Naive thymus-derived CD4-positive, alpha-beta T cell (primary cell): ENCODE measurements at regions not wholly inside any gene's neighbourhood (a gene's known extent, or its start where the extent isn't known, plus 50 kb on each side); places are given as distances from the start of the nearest gene placed in this dataset.

Experiments
- ATAC-seq: fragments of 150-1000 bp; cut with Tn5 transposase; 2 replicates; pipeline ENCODE4 v1.10.0; 2021; ENCODE audit warnings: mild to moderate bottlenecking, moderate library complexity
- CTCF ChIA-PET: fragments of 350-600 bp; sonication (Branson Sonifier 250); formaldehyde crosslinking; loops from one replicate; lab custom pipeline; 2021; ENCODE audit warnings: antibody characterized with exemption; lab: Charles Lee
- POLR2A ChIA-PET: fragments of 350-600 bp; sonication (Branson Sonifier 250); formaldehyde crosslinking; loops from one replicate; lab custom pipeline; 2021; ENCODE audit warnings: antibody characterized with exemption, inconsistent platforms; lab: Charles Lee
- DNase-seq, 9 donors: peaks; one replicate each; pipeline versions ENCODE4 v3.0.0 to v3.0.0-alpha.2; 2020 to 2022; ENCODE audit warnings: mixed read lengths in 1 of 9
- H3K27ac ChIP-seq: one replicate; pipeline ENCODE4 v1.7.0; 2013; ENCODE audit warnings: mild to moderate bottlenecking, low read depth, low read length, moderate library complexity
- H3K27me3 ChIP-seq, 2 donors: one replicate each; pipeline ENCODE4 v1.7.0; 2013; ENCODE audit warnings: low read length in 2 of 2, mild to moderate bottlenecking in 2 of 2, moderate library complexity in 2 of 2; ENCODE audit not compliant: control insufficient read depth in 2 of 2, insufficient read depth in 2 of 2
- H3K36me3 ChIP-seq, 3 experiments: 1 replicate in 2 of 3; 2 replicates in 1 of 3; pipeline ENCODE4 v1.7.0; 2013; ENCODE audit warnings: low read length in 3 of 3, mild to moderate bottlenecking in 3 of 3, moderate library complexity in 1 of 3; ENCODE audit not compliant: insufficient read depth in 3 of 3, control insufficient read depth in 2 of 3
- H3K4me1 ChIP-seq, 2 donors: one replicate each; pipeline ENCODE4 v1.7.0; 2013; ENCODE audit warnings: low read length in 2 of 2, mild to moderate bottlenecking in 2 of 2, moderate library complexity in 1 of 2; ENCODE audit not compliant: control insufficient read depth in 2 of 2, insufficient read depth in 2 of 2
- H3K4me3 ChIP-seq: 2 replicates; pipeline ENCODE4 v1.7.0; 2013; ENCODE audit warnings: mild to moderate bottlenecking, low read length
- H3K9me3 ChIP-seq, 3 experiments: 1 replicate in 2 of 3; 2 replicates in 1 of 3; pipeline ENCODE4 v1.7.0; 2013; ENCODE audit warnings: low read length in 3 of 3; ENCODE audit not compliant: control insufficient read depth in 2 of 3
- H3K27ac Mint-ChIP-seq, 9 donors: one replicate each; pipeline ENCODE4 v1.8.0; 2020 to 2022; ENCODE audit warnings: mixed read lengths in 9 of 9, mild to moderate bottlenecking in 8 of 9, moderate library complexity in 5 of 9, inconsistent platforms in 2 of 9
- H3K27me3 Mint-ChIP-seq, 5 donors: one replicate each; pipeline ENCODE4 v1.8.0; 2021 to 2022; ENCODE audit warnings: mixed read lengths in 5 of 5, mild to moderate bottlenecking in 1 of 5
- H3K36me3 Mint-ChIP-seq, 5 donors: one replicate each; pipeline ENCODE4 v1.8.0; 2020 to 2022; ENCODE audit warnings: mixed read lengths in 5 of 5, mild to moderate bottlenecking in 3 of 5, inconsistent platforms in 1 of 5
- H3K4me1 Mint-ChIP-seq, 7 donors: one replicate each; pipeline ENCODE4 v1.8.0; 2020 to 2022; ENCODE audit warnings: mixed read lengths in 7 of 7, mild to moderate bottlenecking in 3 of 7, inconsistent platforms in 1 of 7
- H3K4me3 Mint-ChIP-seq, 10 donors: one replicate each; pipeline ENCODE4 v1.8.0; 2020 to 2022; ENCODE audit warnings: mild to moderate bottlenecking in 10 of 10, mixed read lengths in 10 of 10, moderate library complexity in 6 of 10, inconsistent platforms in 2 of 10
- H3K9me3 Mint-ChIP-seq, 11 donors: one replicate each; pipeline ENCODE4 v1.8.0; 2020 to 2022; ENCODE audit warnings: mixed read lengths in 11 of 11, mild to moderate bottlenecking in 4 of 11, inconsistent platforms in 1 of 11, moderate library complexity in 1 of 11
- intact Hi-C, 2 donors: fragments of 100-400 bp; cut with micrococcal nuclease; formaldehyde crosslinking; loops; one replicate each; pipeline ENCODE4 v1.15.1; 2023

DNA sequence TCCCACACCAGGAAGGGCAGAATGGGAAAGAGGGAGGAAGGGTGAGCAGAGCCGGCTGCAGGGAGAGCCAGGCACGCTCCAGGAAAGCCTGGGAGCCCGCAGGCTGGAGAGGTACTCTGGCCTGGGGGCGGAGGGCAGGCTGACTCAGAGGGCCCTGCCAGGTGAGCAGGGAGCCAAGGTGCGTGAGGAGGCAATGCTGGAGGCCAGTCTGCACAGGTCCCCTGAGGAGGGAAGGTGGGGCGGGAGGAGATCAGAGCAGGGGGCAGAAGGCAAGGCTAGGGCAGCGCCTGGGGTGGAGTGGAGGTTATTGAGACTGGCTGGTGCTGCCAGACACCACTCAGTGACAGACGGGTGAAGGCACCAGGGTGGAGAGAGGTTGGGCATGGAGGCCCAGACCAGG is 385.0 kb downstream of the BCL11B start:
- ChIA-PET CTCF (no interaction called here), POLR2A (no interaction called here)
- Histone ChIP-seq H3K27ac (no peak overlapping the region), H3K36me3 (no peaks in the 10 kb centered on the region), H3K9me3 (no peaks in the 10 kb centered on the region), H3K4me3 (no peak overlapping the region), H3K4me1 (peaks cover 0 to 6% of the 10 kb centered on the region in 2 donors), H3K27me3 (no peaks in the 10 kb centered on the region)
- Mint-ChIP-seq H3K9me3 (peaks cover 0 to 13% (median 3%) of the 10 kb centered on the region in 11 donors), H3K36me3 (peaks cover 0 to 9% (median 5%) of the 10 kb centered on the region in 5 donors), H3K4me3 (no peak overlapping the region), H3K4me1 (peaks cover 0 to 24% (median 17%) of the 10 kb centered on the region in 7 donors), H3K27ac (peak overlapping the region in 2 of 9 donors; percentile 2 to 21), H3K27me3 (no peaks in the 10 kb centered on the region)
- no peak for DNase-seq
- no peak for ATAC-seq
- intact Hi-C loops, result no loop called here

DNA sequence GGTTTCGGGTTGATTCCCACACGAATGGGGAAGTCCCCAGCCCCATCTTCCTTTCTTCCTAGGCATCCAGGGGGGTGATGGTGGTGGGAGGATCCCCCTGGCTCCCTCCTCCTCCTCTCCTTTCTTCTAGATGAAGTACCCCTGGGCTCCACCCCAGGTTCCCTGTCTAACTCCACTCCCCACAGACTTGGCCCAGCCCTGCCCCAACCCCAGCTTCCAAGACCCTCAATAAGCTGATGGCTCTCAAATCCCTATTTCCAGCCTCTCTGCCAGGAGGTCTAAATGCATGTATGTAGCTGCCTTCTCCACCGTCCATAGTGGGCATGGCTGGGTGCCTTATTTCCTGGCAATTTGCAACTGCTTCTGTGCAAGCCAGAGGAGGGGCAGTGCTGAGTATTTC is 383.7 kb downstream of the BCL11B start:
- Mint-ChIP-seq H3K36me3 (peaks cover 0 to 9% (median 5%) of the 10 kb centered on the region in 5 donors), H3K4me1 (peaks cover 0 to 24% (median 17%) of the 10 kb centered on the region in 7 donors), H3K9me3 (peaks cover 0 to 15% (median 3%) of the 10 kb centered on the region in 11 donors), H3K27ac (peak overlapping the region in 4 of 9 donors; percentile 20 to 66 (median 31)), H3K27me3 (no peaks in the 10 kb centered on the region), H3K4me3 (peak overlapping the region in 1 of 10 donors; percentile 11)
- intact Hi-C loops, result no loop called here
- H3K9me3 ChIP-seq, result no peaks in the 10 kb centered on the region
- ATAC-seq, result no peak
- ChIA-PET CTCF (no interaction called here), POLR2A (no interaction called here)
- no peak overlapping the region for H3K27ac ChIP-seq
- no peaks in the 10 kb centered on the region for H3K27me3 ChIP-seq
- H3K4me1 ChIP-seq, result peaks cover 0 to 6% of the 10 kb centered on the region in 2 donors
- DNase-seq, result no peak
- H3K4me3 ChIP-seq, result no peak overlapping the region
- H3K36me3 ChIP-seq, result no peaks in the 10 kb centered on the region

DNA sequence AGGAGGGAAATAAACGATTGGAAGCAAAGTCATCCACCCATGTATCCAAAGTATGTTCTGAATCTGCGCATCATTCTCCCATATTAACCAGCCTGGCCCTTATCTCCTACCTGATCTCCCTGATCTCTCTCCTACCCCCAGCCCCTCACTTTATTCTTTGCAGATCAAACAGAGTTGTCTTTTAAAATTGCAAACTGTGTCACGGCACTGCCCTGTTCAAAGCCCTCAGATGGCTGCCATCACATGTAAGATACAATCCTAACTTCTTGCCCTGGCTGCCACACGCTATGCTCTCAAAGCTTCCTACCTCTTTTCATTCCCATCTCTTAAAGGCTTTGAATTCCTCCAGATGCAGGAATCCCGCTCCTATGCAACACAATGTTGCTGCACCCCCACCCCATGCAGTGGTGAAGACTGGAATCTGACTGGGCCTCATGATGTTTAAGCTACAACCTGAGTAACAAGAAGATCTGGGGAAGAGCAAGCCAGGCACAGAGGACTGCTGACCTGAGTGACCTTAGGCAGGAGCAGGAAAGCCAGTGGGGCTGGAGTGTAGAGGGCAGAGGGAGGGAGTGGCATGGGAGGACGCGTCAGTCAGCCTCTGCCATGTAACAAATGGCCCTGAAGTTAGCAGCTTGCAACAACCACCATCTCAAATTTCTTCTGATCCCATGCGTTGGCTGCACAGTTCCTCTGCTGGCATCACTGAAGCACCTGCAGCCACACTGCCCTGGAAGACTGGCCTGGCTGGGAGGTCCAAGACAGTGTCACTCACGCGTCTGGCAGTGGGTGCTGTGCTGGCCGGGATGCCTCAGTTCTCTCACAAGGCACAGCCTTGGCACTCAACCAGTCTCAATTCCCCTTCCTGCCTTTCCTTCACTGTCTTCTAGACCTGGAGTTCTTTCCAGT is 382.8 kb downstream of the BCL11B start:
- ChIA-PET CTCF (no interaction called here), POLR2A (interaction anchor here (0.6 to 0.9 kb wide), 2 partner anchors 42 to 1085 kb away, joined by 3 read pairs; no protein-coding TSS in a partner anchor)
- H3K4me3 Mint-ChIP-seq, result peak overlapping the region in 4 of 10 donors; percentile 11 to 56 (median 14)
- peaks cover 0 to 24% (median 17%) of the 10 kb centered on the region in 7 donors for H3K4me1 Mint-ChIP-seq
- intact Hi-C loops, result no loop called here
- no peaks in the 10 kb centered on the region for H3K9me3 ChIP-seq
- H3K27ac Mint-ChIP-seq, result peak overlapping the region in 3 of 9 donors; percentile 20 to 60 (median 32)
- no peaks in the 10 kb centered on the region for H3K36me3 ChIP-seq
- peaks cover 0 to 6% of the 10 kb centered on the region in 2 donors for H3K4me1 ChIP-seq
- H3K36me3 Mint-ChIP-seq, result peaks cover 0 to 9% (median 5%) of the 10 kb centered on the region in 5 donors
- H3K9me3 Mint-ChIP-seq, result peaks cover 0 to 12% (median 2%) of the 10 kb centered on the region in 11 donors
- no peaks in the 10 kb centered on the region for H3K27me3 Mint-ChIP-seq
- H3K27ac ChIP-seq, result no peak overlapping the region
- DNase-seq (no peak), ATAC-seq (no peak)
- H3K27me3 ChIP-seq, result no peaks in the 10 kb centered on the region
- no peak overlapping the region for H3K4me3 ChIP-seq

DNA sequence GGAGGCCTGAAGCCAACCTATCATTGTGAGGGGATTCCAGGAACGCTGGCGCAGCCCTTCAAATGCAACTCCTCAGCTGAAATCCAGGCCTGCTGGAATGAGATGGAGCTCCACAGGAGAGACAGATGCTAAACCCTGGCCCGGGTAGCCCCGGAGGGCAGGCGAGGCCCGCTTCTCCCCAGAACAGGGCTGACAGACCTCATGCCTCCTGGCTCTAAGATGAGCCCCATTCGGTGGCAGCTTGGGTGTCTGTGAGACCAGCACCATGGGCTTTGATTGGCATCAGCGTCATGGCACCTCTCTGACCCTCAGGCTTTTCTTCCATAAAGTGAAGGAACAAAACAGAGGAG is 382.2 kb downstream of the BCL11B start:
- ATAC-seq (no peak), DNase-seq (no peak)
- H3K27ac Mint-ChIP-seq, result no peak overlapping the region
- no peak overlapping the region for H3K27ac ChIP-seq
- peaks cover 0 to 9% (median 5%) of the 10 kb centered on the region in 5 donors for H3K36me3 Mint-ChIP-seq
- intact Hi-C loops, result no loop called here
- no peaks in the 10 kb centered on the region for H3K27me3 Mint-ChIP-seq
- H3K4me1 ChIP-seq, result peaks cover 0 to 6% of the 10 kb centered on the region in 2 donors
- H3K4me3 Mint-ChIP-seq, result no peak overlapping the region
- no peaks in the 10 kb centered on the region for H3K27me3 ChIP-seq
- POLR2A ChIA-PET, result no interaction called here
- H3K9me3 ChIP-seq, result no peaks in the 10 kb centered on the region
- H3K9me3 Mint-ChIP-seq, result peaks cover 0 to 11% (median 2%) of the 10 kb centered on the region in 11 donors
- CTCF ChIA-PET, result no interaction called here
- no peak overlapping the region for H3K4me3 ChIP-seq
- peaks cover 0 to 24% (median 17%) of the 10 kb centered on the region in 7 donors for H3K4me1 Mint-ChIP-seq
- no peaks in the 10 kb centered on the region for H3K36me3 ChIP-seq

DNA sequence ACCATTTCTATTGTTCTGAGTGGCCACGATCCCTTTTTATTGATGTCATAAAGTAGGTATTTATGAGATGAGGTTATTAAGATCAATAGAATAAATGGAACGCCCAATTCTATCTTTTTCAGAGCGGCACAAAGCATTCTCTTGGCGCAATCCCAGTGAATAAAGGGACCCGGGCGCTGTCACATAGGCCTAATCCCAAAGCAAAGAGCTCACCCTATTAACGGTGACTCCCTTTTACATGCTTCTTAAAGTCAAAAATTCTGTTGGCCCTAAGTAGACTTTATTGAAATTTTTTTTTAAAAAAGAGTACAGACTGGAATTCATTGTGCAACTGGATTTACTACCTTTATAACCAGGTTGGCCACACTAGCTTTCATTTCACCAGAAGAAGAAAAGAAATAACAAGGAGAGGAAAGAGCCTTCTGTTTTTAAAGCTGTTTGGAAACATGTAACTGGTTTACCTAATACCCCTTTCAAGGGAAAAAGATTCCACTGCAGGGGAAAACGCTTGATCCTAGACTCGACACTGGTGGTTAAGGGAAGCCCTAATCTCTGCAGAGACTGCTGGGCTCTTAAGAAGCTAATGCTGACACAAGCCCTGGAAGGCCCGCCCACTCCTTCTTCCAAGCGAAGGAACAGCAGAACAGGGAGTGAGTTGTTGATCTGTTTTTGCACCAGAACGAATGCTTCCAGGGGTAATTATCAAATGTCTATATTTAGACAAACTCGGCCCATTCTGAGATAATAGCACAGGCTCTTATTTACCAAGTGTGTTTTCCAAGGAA is 381.2 kb downstream of the BCL11B start:
- no peak for ATAC-seq
- intact Hi-C loops, result no loop called here
- Histone ChIP-seq H3K27ac (no peak overlapping the region), H3K27me3 (no peaks in the 10 kb centered on the region), H3K4me1 (peaks cover 0 to 6% of the 10 kb centered on the region in 2 donors), H3K9me3 (no peaks in the 10 kb centered on the region), H3K36me3 (no peaks in the 10 kb centered on the region), H3K4me3 (no peak overlapping the region)
- ChIA-PET CTCF (no interaction called here), POLR2A (no interaction called here)
- H3K27ac Mint-ChIP-seq, result no peak overlapping the region
- H3K4me3 Mint-ChIP-seq, result no peak overlapping the region
- DNase-seq, result no peak
- H3K4me1 Mint-ChIP-seq, result peaks cover 0 to 24% (median 17%) of the 10 kb centered on the region in 7 donors
- peaks cover 0 to 9% (median 4%) of the 10 kb centered on the region in 5 donors for H3K36me3 Mint-ChIP-seq
- no peaks in the 10 kb centered on the region for H3K27me3 Mint-ChIP-seq
- peaks cover 0 to 6% (median 0%) of the 10 kb centered on the region in 11 donors for H3K9me3 Mint-ChIP-seq

DNA sequence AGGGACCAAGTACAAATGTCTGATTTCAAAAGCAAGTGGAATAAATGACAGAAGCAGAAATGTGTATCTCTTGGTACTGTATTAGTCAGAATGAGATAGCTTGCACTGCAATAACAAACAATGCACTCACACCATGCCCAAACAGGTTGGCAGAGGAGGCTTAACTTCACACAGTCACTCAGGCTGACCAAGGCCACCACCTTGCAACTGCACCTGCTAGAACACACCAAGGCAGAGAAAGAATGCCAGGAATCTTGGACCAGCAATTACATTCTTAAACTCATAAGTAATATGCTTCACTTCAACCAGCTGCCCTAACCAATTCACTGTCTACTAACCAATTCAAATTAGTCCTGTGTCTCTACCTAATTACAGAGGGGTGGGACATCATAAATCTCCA is 378.3 kb downstream of the BCL11B start:
- ChIA-PET POLR2A (no interaction called here), CTCF (no interaction called here)
- ATAC-seq, result no peak
- H3K9me3 Mint-ChIP-seq, result peaks cover 0 to 8% (median 0%) of the 10 kb centered on the region in 11 donors
- Histone ChIP-seq H3K27ac (no peak overlapping the region), H3K4me1 (peaks cover 0 to 4% of the 10 kb centered on the region in 2 donors), H3K4me3 (no peak overlapping the region), H3K36me3 (no peaks in the 10 kb centered on the region), H3K27me3 (no peaks in the 10 kb centered on the region), H3K9me3 (no peaks in the 10 kb centered on the region)
- H3K27ac Mint-ChIP-seq, result peak overlapping the region in 1 of 9 donors; percentile 82
- H3K4me1 Mint-ChIP-seq, result peaks cover 0 to 12% (median 8%) of the 10 kb centered on the region in 7 donors
- H3K27me3 Mint-ChIP-seq, result no peaks in the 10 kb centered on the region
- peaks cover 0 to 6% (median 0%) of the 10 kb centered on the region in 5 donors for H3K36me3 Mint-ChIP-seq
- no peak for DNase-seq
- H3K4me3 Mint-ChIP-seq, result no peak overlapping the region
- intact Hi-C loops, result no loop called here
